Esophagus squamous epithelium (tissue), 4 donors: ENCODE measurements at regions not wholly inside any gene's neighbourhood (a gene's known extent, or its start where the extent isn't known, plus 50 kb on each side); places are given as distances from the start of the nearest gene placed in this dataset.

Experiments used
- CTCF ChIP-seq, 6 experiments: fragments of 450-650 bp in 4 of 6; fragments of 200-600 bp in 2 of 6; sonication (generic) in 2 of 6; IDR thresholded peaks; one replicate each; pipeline ENCODE4 v1.5.1; 2016 to 2019; ENCODE audit warnings: antibody characterized with exemption in 6 of 6, mild to moderate bottlenecking in 4 of 6, moderate library complexity in 4 of 6
- POLR2A ChIP-seq, 4 donors: fragments of 450-650 bp; IDR thresholded peaks; one replicate each; pipeline ENCODE4 v1.6.1; 2017; ENCODE audit warnings: antibody characterized with exemption in 4 of 4, mild to moderate bottlenecking in 4 of 4, moderate library complexity in 3 of 4

GRCh38 chr15:69988541-69989225 is 109.0 kb downstream of the TLE3 start:
- no peak for TF ChIP-seq POLR2A (IDR thresholded peaks at IDR 0.05)
- no peak for TF ChIP-seq CTCF (IDR thresholded peaks at IDR 0.05)
